Right ventricle myocardium inferior (tissue), 1 donor: ENCODE measurements at regions not wholly inside any gene's neighbourhood (a gene's known extent, or its start where the extent isn't known, plus 50 kb on each side); places are given as distances from the start of the nearest gene placed in this dataset.
"Not testable (repeated sequence)": the region's sequence is repeated elsewhere in the genome, so short reads cannot be mapped to it uniquely, and the experiment has no call there.

ENCODE experiments used
- ATAC-seq: fragments of 200-7000 bp; cut with Tn5 transposase; one replicate; pipeline ENCODE4 v1.9.1; 2020; ENCODE audit warnings: mild to moderate bottlenecking, moderate library complexity
- DNase-seq: peaks from one replicate; pipeline ENCODE4 v3.0.0; 2021; ENCODE audit errors: missing footprints
- intact Hi-C: fragments of 100-400 bp; cut with DNase I; formaldehyde crosslinking; loops from one replicate; pipeline ENCODE4 v1.11.0; 2022
- donor health status: DM: no; HTN: yes; CAD: no; lungs with severe emphysema.

DNA sequence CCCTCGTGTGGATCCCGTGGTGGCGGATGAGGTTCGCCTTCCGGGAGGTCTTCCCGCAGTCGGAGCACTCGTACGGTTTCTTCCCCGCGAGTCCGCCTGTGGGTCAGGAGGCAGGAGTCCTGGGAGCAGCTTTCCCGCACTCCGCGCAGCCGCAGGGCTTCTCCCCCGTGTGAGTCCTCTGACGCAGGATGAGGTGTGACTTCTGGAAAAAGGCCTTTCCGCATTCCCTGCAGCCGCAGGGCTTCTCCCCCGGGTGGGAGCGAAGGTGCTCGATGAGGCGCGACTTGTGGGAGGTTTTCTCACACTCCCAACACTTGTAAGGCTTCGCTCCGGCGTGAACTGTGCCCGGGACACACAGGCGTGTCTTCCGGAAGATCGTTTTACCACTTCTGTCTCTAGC is 68.8 kb upstream of the WIPI2 start:
- ATAC-seq, intact Hi-C loops, DNase-seq: not testable (repeated sequence)

DNA sequence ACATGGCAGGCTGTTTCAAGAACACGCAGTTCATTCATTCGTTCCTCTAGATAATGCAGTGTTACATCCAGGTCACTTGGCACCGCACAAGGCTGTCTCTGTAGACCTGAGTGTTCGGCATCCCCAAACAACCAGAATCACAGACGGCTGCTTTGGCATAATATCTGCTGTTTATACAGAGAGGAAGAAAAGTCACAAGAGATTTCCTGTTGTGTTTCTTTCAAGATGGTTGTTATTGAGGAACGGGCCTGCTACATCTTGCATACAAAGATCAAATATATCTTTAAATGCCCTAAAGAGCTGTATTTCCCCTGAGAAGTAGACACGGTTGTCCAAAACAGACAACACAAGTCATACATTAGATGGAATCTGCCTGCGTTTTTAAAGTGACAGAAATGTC is 58.8 kb upstream of the WIPI2 start:
- ATAC-seq, intact Hi-C loops: not testable (repeated sequence)

DNA sequence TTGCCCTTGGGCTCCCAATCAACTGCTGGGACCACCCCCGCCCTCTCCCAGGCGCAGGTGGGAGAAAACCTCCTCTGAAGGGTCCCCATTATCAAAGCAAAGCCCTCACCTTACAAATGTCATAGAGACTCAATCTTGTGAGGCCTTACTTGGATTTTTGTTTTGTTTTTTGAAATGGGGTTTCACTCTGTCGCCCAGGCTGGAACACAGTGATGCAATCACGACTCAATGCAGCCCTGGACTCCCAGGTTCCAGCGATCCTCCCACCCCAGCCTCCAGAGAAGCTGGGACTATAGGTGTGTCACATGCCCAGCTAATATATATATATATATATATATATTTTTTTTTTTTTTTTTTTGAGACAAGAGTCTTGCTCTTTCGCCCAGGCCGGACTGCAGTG is 57.5 kb upstream of the WIPI2 start:
- ATAC-seq (no peak), DNase-seq (no peak)
- intact Hi-C loops: no loop called here

More for the DNA sequence above, 58.8 kb upstream of the WIPI2 start:
- DNase-seq: not testable (repeated sequence)

DNA sequence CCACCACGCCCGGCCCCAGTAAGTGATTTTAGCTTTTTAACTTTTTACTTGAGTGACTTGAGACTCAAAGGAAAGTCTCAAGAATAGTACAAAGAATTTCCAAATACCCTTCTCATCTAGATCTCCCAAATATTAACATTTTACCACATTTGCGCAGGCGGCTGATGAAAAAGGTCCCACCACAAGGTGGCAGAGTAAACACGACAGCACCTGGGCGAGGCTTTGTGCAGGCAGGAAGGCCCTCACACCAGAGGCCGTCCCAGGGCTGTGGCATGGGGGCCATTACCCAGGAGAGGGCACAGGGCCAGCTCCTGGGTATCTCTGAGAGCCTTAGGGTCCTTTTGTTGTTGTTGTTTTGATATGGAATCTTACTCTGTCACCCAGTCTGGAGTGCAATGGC is 50.0 kb upstream of the WIPI2 start:
- no peak for ATAC-seq
- peak; percentile 69 for DNase-seq
- intact Hi-C loops: no loop called here
